ENCODE measurements at regions not wholly inside any gene's neighbourhood (a gene's known extent, or its start where the extent isn't known, plus 50 kb on each side); places are given as distances from the start of the nearest gene placed in this dataset.

- no peak overlapping the region for H3K4me3 ChIP-seq
- H3K36me3 ChIP-seq, result no peaks in the 10 kb centered on the region
- ATAC-seq, result no peak
- H3K27ac ChIP-seq, result no peak overlapping the region
- intact Hi-C loops (cut with DNase I; ENCODE audit: low total_unique reads) (no loop called here), in situ Hi-C loops (cut with MboI; ENCODE audit: low sequenced_read_pairs in 4 of 4) (no loop called here)
- no peaks in the 10 kb centered on the region for H3K4me1 ChIP-seq
- DNase-seq, result no peak
- no peak for TF ChIP-seq POLR2A (IDR thresholded peaks at IDR 0.05)
- TF ChIP-seq CTCF (IDR thresholded peaks at IDR 0.05 in 4 of 5, conservative IDR thresholded peaks at IDR 0.05 in 1 of 5), result no peak
- no peaks in the 10 kb centered on the region for H3K9me3 ChIP-seq
- H3K27me3 ChIP-seq, result no peaks in the 10 kb centered on the region
These were observed 502.5 kb upstream of the ARRDC3 start for GRCh38 chr5:91885291-91886265.

- Histone ChIP-seq H3K9me3 (no peaks in the 10 kb centered on the region), H3K4me1 (no peaks in the 10 kb centered on the region), H3K36me3 (no peaks in the 10 kb centered on the region), H3K27ac (no peak overlapping the region), H3K27me3 (no peaks in the 10 kb centered on the region), H3K4me3 (no peak overlapping the region)
- ATAC-seq (no peak), DNase-seq (no peak)
- intact Hi-C loops (cut with DNase I; ENCODE audit: low total_unique reads) (no loop called here), in situ Hi-C loops (cut with MboI; ENCODE audit: low sequenced_read_pairs in 4 of 4) (no loop called here)
- TF ChIP-seq POLR2A (IDR thresholded peaks at IDR 0.05), result no peak
- no peak for TF ChIP-seq CTCF (IDR thresholded peaks at IDR 0.05 in 4 of 5, conservative IDR thresholded peaks at IDR 0.05 in 1 of 5)
These were observed 500.9 kb upstream of the ARRDC3 start for GRCh38 chr5:91884036-91884435.

- Histone ChIP-seq H3K9me3 (no peaks in the 10 kb centered on the region), H3K27ac (no peak overlapping the region), H3K27me3 (no peaks in the 10 kb centered on the region), H3K4me3 (no peak overlapping the region), H3K4me1 (no peaks in the 10 kb centered on the region), H3K36me3 (no peaks in the 10 kb centered on the region)
- intact Hi-C loops (cut with DNase I; ENCODE audit: low total_unique reads) (no loop called here), in situ Hi-C loops (cut with MboI; ENCODE audit: low sequenced_read_pairs in 4 of 4) (no loop called here)
- no peak for DNase-seq
- ATAC-seq, result no peak
- no peak for TF ChIP-seq POLR2A (IDR thresholded peaks at IDR 0.05)
- no peak for TF ChIP-seq CTCF (IDR thresholded peaks at IDR 0.05 in 4 of 5, conservative IDR thresholded peaks at IDR 0.05 in 1 of 5)
These were observed 492.2 kb upstream of the ARRDC3 start for GRCh38 chr5:91875196-91875779.

- ATAC-seq (no peak), DNase-seq (no peak)
- no peak for TF ChIP-seq POLR2A (IDR thresholded peaks at IDR 0.05)
- no peak for TF ChIP-seq CTCF (IDR thresholded peaks at IDR 0.05 in 4 of 5, conservative IDR thresholded peaks at IDR 0.05 in 1 of 5)
- in situ Hi-C loops (cut with MboI; ENCODE audit: low sequenced_read_pairs in 4 of 4), result no loop called here
- H3K27ac ChIP-seq, result no peak overlapping the region
- H3K4me3 ChIP-seq, result no peak overlapping the region
- intact Hi-C loops (cut with DNase I; ENCODE audit: low total_unique reads), result no loop called here
- no peaks in the 10 kb centered on the region for H3K4me1 ChIP-seq
- no peaks in the 10 kb centered on the region for H3K27me3 ChIP-seq
- H3K9me3 ChIP-seq, result no peaks in the 10 kb centered on the region
- H3K36me3 ChIP-seq, result no peaks in the 10 kb centered on the region
These were observed 484.7 kb upstream of the ARRDC3 start for GRCh38 chr5:91867799-91868198.
